IPS-18a (cell line): ENCODE measurements at regions not wholly inside any gene's neighbourhood (a gene's known extent, or its start where the extent isn't known, plus 50 kb on each side); places are given as distances from the start of the nearest gene placed in this dataset.
"Not testable (repeated sequence)": the region's sequence is repeated elsewhere in the genome, so short reads cannot be mapped to it uniquely, and the experiment has no call there.

Experiments
- H3K27ac ChIP-seq: one replicate; pipeline ENCODE4 v1.5.1; 2013; ENCODE audit warnings: low read length
- H3K27me3 ChIP-seq: one replicate; pipeline ENCODE4 v1.6.1; 2013; ENCODE audit warnings: mild to moderate bottlenecking, low read length; ENCODE audit not compliant: control insufficient read depth, insufficient read depth
- H3K36me3 ChIP-seq: one replicate; pipeline ENCODE4 v1.6.1; 2013; ENCODE audit warnings: low read depth, low read length; ENCODE audit not compliant: control insufficient read depth
- H3K4me1 ChIP-seq: one replicate; pipeline ENCODE4 v1.6.1; 2013; ENCODE audit warnings: low read depth, low read length; ENCODE audit not compliant: control insufficient read depth
- H3K4me3 ChIP-seq: one replicate; pipeline ENCODE4 v1.5.1; 2013; ENCODE audit warnings: low read length
- H3K9ac ChIP-seq: one replicate; pipeline ENCODE4 v1.6.1; 2013; ENCODE audit warnings: mild to moderate bottlenecking, low read length, moderate library complexity
- H3K9me3 ChIP-seq: one replicate; pipeline ENCODE4 v1.6.1; 2013; ENCODE audit warnings: low read depth, low read length; ENCODE audit not compliant: control insufficient read depth

- Histone ChIP-seq H3K9ac (no peak overlapping the region), H3K9me3 (no peaks in the 10 kb centered on the region)
Measured at GRCh38 chr5:9813305-9813704, 183.2 kb upstream of the TAS2R1 start.

DNA sequence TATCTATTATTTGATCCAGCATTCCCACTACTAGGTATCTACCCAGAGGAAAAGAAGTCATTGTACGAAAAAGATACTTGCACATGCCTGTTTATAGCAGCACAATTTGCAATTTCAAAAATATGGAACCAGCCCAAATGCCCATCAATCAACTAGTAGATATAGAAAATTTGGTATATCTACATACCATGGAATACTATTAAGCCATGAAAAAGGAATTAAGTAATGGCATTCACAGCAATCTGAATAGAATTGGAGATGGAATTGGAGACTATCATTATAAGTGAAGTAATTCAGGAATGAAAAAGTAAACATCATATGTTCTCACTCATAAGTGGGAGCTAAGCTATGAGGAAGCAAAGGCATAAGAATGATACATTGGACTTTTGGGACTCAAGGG lies 177.2 kb upstream of the TAS2R1 start:
- H3K4me1 ChIP-seq, H3K9me3 ChIP-seq, H3K36me3 ChIP-seq, H3K27me3 ChIP-seq, H3K27ac ChIP-seq, H3K4me3 ChIP-seq, H3K9ac ChIP-seq: not testable (repeated sequence)

More at GRCh38 chr5:9813305-9813704, 183.2 kb upstream of the TAS2R1 start:
- Histone ChIP-seq H3K27me3 (no peaks in the 10 kb centered on the region), H3K4me3 (no peak overlapping the region), H3K36me3 (no peaks in the 10 kb centered on the region), H3K4me1 (no peaks in the 10 kb centered on the region), H3K27ac (no peak overlapping the region)

DNA sequence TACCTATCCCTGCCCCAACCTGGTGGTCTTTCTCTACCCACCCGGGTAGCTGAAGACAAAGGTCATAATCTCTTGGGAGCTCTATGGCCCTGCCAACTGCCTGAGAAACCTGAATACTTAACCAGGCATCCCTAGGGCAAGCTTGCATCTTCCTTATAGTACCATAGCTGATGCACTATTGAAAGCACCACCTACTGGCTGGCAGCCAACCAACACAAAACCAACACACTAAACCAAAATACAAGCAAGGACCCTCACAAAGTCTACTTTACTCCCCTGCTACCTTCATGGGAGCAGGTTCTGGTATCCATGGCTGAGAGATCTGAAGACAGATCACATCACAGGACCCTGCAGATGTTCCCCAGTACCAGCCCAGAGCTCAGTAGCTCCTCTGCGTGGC lies 171.8 kb upstream of the TAS2R1 start:
- H3K27ac ChIP-seq = no peak overlapping the region
- no peaks in the 10 kb centered on the region for H3K4me1 ChIP-seq
- H3K9me3 ChIP-seq = no peaks in the 10 kb centered on the region
- H3K36me3 ChIP-seq = no peaks in the 10 kb centered on the region
- H3K27me3 ChIP-seq = no peaks in the 10 kb centered on the region
- H3K9ac ChIP-seq = no peak overlapping the region
- H3K4me3 ChIP-seq = no peak overlapping the region

- H3K27ac ChIP-seq = no peak overlapping the region
- no peaks in the 10 kb centered on the region for H3K4me1 ChIP-seq
- no peaks in the 10 kb centered on the region for H3K36me3 ChIP-seq
- no peaks in the 10 kb centered on the region for H3K27me3 ChIP-seq
- H3K9ac ChIP-seq = no peak overlapping the region
- no peak overlapping the region for H3K4me3 ChIP-seq
- no peaks in the 10 kb centered on the region for H3K9me3 ChIP-seq
Measured at GRCh38 chr5:9799606-9800005, 169.5 kb upstream of the TAS2R1 start.

GRCh38 chr5:9790276-9790675 lies 160.1 kb upstream of the TAS2R1 start:
- H3K27ac ChIP-seq = no peak overlapping the region
- no peak overlapping the region for H3K4me3 ChIP-seq
- H3K27me3 ChIP-seq = no peaks in the 10 kb centered on the region
- no peaks in the 10 kb centered on the region for H3K4me1 ChIP-seq
- H3K9me3 ChIP-seq = no peaks in the 10 kb centered on the region
- H3K9ac ChIP-seq = no peak overlapping the region
- H3K36me3 ChIP-seq = no peaks in the 10 kb centered on the region

- Histone ChIP-seq H3K9ac (no peak overlapping the region), H3K27me3 (no peaks in the 10 kb centered on the region), H3K36me3 (no peaks in the 10 kb centered on the region), H3K27ac (no peak overlapping the region), H3K4me3 (no peak overlapping the region), H3K4me1 (no peaks in the 10 kb centered on the region), H3K9me3 (no peaks in the 10 kb centered on the region)
Measured at GRCh38 chr5:9789777-9790176, 159.6 kb upstream of the TAS2R1 start.

DNA sequence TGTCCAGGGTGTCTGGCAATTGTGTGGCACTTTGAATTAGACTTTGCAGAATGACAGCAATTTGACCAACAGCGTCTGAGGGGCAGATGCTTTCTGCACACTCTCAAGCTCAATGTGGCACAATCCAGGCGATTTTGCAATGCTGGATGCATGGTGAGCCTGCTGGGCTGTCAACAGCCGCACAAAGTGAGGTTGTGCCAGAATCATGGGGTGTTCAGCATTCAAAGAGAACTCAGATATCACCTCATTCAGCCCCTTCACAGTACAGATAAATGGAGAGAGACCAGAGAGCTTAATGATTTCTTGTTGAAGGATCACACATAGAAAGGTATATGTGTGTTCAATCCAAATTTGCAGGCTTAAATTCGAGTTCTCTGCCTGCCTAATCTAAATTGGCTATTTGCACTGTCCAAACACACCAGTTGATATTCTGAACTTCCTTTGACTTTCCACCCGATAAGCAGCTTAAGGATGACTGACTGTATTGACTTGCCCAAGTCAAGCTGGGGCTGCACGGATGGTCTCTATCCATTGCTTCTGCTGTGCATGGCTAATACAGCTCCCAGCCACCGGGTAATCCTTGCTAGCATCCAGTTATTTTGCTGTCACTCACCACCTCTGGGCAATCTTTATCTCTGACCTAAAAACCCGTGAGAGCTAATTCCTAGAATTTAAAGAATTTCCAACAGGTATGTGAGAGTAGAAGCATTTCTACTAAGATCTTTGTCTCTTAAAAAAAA lies 157.9 kb upstream of the TAS2R1 start:
- no peak overlapping the region for H3K4me3 ChIP-seq
- H3K9ac ChIP-seq = no peak overlapping the region
- H3K4me1 ChIP-seq = no peaks in the 10 kb centered on the region
- no peaks in the 10 kb centered on the region for H3K27me3 ChIP-seq
- H3K27ac ChIP-seq = no peak overlapping the region
- H3K9me3 ChIP-seq = no peaks in the 10 kb centered on the region
- H3K36me3 ChIP-seq = no peaks in the 10 kb centered on the region

DNA sequence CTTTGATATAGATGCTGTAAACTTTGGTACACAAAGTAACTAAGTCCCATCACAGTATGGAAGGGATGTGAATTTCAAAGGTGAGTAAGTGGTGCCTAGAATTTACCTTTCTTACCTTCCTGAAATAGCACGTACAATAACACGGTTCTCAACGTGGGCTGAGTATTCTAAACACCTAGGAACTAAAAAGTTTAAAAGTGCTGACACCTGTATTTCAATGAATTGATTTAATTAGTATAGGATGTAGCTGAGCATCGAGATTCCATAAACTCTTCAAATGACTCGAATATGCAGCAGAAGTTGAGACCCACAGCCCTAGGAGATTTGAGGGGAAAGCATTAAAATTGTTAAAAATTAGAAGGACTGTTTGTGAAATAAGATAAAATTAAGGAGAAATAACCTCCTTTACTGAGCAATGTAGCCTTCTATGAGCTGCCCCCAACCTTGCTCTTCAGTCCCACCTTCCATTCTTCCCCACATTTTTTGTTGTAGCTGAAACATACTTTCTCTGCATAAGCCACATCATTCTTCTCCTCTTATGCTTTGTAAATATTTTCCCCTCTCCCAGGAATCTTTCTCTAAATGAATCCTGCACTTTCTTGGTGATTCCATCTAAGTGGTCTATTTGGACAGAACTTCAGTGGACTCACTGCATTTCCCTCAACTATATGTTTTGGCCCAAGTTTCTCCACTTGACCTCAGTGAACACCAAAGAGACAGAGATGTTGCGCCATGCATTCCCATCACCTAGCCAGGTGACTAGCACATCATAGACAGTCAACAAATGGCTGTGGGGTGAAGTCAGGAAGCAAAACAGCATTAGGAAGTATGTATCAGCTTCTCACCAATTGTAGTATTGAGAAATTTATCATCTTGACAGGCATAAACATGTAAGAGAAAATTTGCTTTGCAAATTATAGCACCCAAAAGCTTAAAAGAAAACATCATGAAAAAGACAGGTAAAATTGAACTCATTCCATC lies 156.5 kb upstream of the TAS2R1 start:
- Histone ChIP-seq H3K4me3 (no peak overlapping the region), H3K36me3 (no peaks in the 10 kb centered on the region), H3K4me1 (no peaks in the 10 kb centered on the region), H3K9ac (no peak overlapping the region), H3K27ac (no peak overlapping the region), H3K9me3 (no peaks in the 10 kb centered on the region), H3K27me3 (no peaks in the 10 kb centered on the region)

DNA sequence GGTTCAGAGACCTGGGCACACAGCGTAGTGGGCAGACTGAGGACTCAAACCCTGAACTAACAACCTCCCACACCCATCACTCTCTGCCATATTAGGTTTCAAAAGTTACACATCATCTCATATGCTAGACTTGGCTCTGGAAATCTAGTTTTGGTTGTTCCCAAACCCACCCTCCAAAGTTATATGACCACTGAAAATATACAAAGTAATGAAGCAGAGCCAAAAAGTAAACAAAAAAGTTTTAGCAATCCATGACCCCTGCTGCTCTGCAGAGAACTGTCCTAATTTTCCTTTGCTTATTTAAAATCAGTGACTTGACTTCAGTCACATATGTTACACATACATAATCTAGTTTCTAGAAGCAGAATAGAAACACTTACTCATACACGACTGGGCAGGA lies 155.6 kb upstream of the TAS2R1 start:
- H3K27ac ChIP-seq = no peak overlapping the region
- no peak overlapping the region for H3K9ac ChIP-seq
- no peaks in the 10 kb centered on the region for H3K27me3 ChIP-seq
- H3K9me3 ChIP-seq = no peaks in the 10 kb centered on the region
- no peaks in the 10 kb centered on the region for H3K4me1 ChIP-seq
- no peak overlapping the region for H3K4me3 ChIP-seq
- no peaks in the 10 kb centered on the region for H3K36me3 ChIP-seq

GRCh38 chr5:9784231-9784630 lies 154.1 kb upstream of the TAS2R1 start:
- no peak overlapping the region for H3K27ac ChIP-seq
- H3K4me3 ChIP-seq = no peak overlapping the region
- H3K36me3 ChIP-seq = no peaks in the 10 kb centered on the region
- no peak overlapping the region for H3K9ac ChIP-seq
- no peaks in the 10 kb centered on the region for H3K4me1 ChIP-seq
- no peaks in the 10 kb centered on the region for H3K9me3 ChIP-seq
- H3K27me3 ChIP-seq = no peaks in the 10 kb centered on the region

DNA sequence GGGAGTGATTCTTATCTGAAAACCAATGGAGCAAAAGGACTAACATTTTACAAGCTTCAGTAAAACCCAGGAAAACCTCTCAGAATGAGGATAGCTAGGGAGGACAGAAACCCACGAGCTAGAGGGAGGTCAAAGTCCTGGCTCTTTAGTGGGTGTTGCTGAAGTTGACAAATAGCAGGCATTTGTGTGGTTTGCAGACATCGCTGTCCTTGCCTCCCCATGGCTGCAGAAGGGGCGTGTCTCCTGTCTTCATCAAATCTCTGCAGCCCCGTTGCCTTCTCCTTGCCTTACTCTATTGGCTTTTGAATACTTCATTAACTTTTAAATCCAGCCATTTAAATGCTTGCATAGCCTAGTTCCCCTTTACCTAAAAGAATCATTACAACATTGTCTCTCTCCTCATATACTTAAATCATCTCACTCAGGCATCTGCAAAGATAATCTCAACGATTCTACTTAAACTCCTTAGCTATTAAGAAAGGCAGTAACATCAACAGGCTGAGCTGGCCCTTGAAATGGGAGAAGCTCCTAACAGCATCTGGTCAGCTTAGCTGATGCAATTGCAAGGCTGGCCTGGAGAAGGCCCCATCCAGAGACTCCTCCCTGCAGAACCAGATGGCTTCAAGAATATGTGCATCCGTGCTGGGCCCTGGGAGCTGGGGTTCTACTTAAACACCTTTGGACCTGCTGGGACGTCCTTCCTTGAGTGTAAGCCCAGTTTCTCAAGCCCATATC lies 152.8 kb upstream of the TAS2R1 start:
- Histone ChIP-seq H3K36me3 (no peaks in the 10 kb centered on the region), H3K9ac (no peak overlapping the region), H3K4me3 (no peak overlapping the region), H3K4me1 (no peaks in the 10 kb centered on the region), H3K9me3 (no peaks in the 10 kb centered on the region), H3K27ac (no peak overlapping the region), H3K27me3 (no peaks in the 10 kb centered on the region)
